IMR-90 (cell line): ENCODE measurements at regions not wholly inside any gene's neighbourhood (a gene's known extent, or its start where the extent isn't known, plus 50 kb on each side); places are given as distances from the start of the nearest gene placed in this dataset.

Experiments
- ATAC-seq: fragments of 200-7000 bp; cut with Tn5 transposase; 2 replicates; pipeline ENCODE4 v1.9.1; 2020; ENCODE audit warnings: low read depth, mild to moderate bottlenecking, moderate library complexity
- BruUV-seq: library from RNA; stranded (reverse); fragments of 400-500 nt; replicated peaks from 2 replicates; lab custom pipeline; 2021; lab: Mats Ljungman, UMichigan
- CTCF ChIA-PET: fragments of 300-600 bp; formaldehyde crosslinking; extraction: SDS; loops from one replicate; lab custom pipeline; 2021; ENCODE audit warnings: antibody characterized with exemption; lab: Yijun Ruan, JAX
- POLR2A ChIA-PET: fragments of 300-600 bp; sonication (Branson Sonifier 250); formaldehyde crosslinking; loops from one replicate; lab custom pipeline; 2022; ENCODE audit warnings: antibody characterized with exemption; ENCODE audit not compliant: unreplicated experiment; lab: Charles Lee
- DNase-seq: peaks from one replicate; pipeline ENCODE4 v3.0.0; 2013
- H2AFZ ChIP-seq: replicated peaks from 2 replicates; pipeline ENCODE3; 2013; ENCODE audit warnings: low read length, mild to moderate bottlenecking; ENCODE audit not compliant: poor library complexity
- H2AK5ac ChIP-seq: 2 replicates; pipeline ENCODE4 v1.6.1; 2013; ENCODE audit warnings: low read depth, low read length, inconsistent platforms
- H2AK9ac ChIP-seq: replicated peaks from 2 replicates; pipeline ENCODE3; 2013; ENCODE audit warnings: mild to moderate bottlenecking, low read depth, low read length, moderate library complexity; ENCODE audit not compliant: poor library complexity
- H2BK120ac ChIP-seq: 2 replicates; pipeline ENCODE4 v1.6.1; 2013; ENCODE audit warnings: low read depth, low read length, inconsistent platforms
- H2BK15ac ChIP-seq: 3 replicates; pipeline ENCODE4 v1.6.1; 2013; ENCODE audit warnings: low read depth, low read length, inconsistent platforms
- H2BK20ac ChIP-seq: 2 replicates; pipeline ENCODE4 v1.6.1; 2013; ENCODE audit warnings: low read depth, mild to moderate bottlenecking, inconsistent platforms, low read length, moderate library complexity
- H2BK5ac ChIP-seq: 2 replicates; pipeline ENCODE4 v1.6.1; 2013; ENCODE audit warnings: mild to moderate bottlenecking, low read depth, low read length, inconsistent platforms; ENCODE audit not compliant: poor library complexity, severe bottlenecking
- H3K14ac ChIP-seq: replicated peaks from 2 replicates; pipeline ENCODE4 v1.6.1; 2013; ENCODE audit warnings: low read depth, low read length, inconsistent platforms
- H3K18ac ChIP-seq: 2 replicates; pipeline ENCODE4 v1.6.1; 2013; ENCODE audit warnings: low read depth, low read length, control low read depth
- H3K23ac ChIP-seq: 2 replicates; pipeline ENCODE4 v1.6.1; 2013; ENCODE audit warnings: low read depth, low read length, inconsistent platforms
- H3K27ac ChIP-seq: 2 replicates; pipeline ENCODE4 v1.5.1; 2013; ENCODE audit warnings: mild to moderate bottlenecking, control low read depth, low read length; ENCODE audit not compliant: insufficient read depth
- H3K27me3 ChIP-seq: 2 replicates; pipeline ENCODE4 v1.6.1; 2013; ENCODE audit warnings: low read length; ENCODE audit not compliant: control insufficient read depth, insufficient read depth
- H3K36me3 ChIP-seq: 2 replicates; pipeline ENCODE4 v1.6.1; 2013; ENCODE audit warnings: low read length, mixed read lengths; ENCODE audit not compliant: control insufficient read depth, insufficient read depth
- H3K4ac ChIP-seq: 2 replicates; pipeline ENCODE4 v1.6.1; 2013; ENCODE audit warnings: low read depth, low read length, inconsistent platforms
- H3K4me1 ChIP-seq: 2 replicates; pipeline ENCODE4 v1.6.1; 2013; ENCODE audit warnings: low read length, mixed read lengths; ENCODE audit not compliant: control insufficient read depth, insufficient read depth
- H3K4me2 ChIP-seq: 2 replicates; pipeline ENCODE4 v1.6.1; 2013; ENCODE audit warnings: low read depth, mild to moderate bottlenecking, control low read depth, low read length, moderate library complexity
- H3K4me3 ChIP-seq: 2 replicates; pipeline ENCODE4 v1.5.1; 2013; ENCODE audit warnings: low read depth, mild to moderate bottlenecking, control low read depth, low read length, moderate library complexity; ENCODE audit not compliant: insufficient read depth
- H3K56ac ChIP-seq: 2 replicates; pipeline ENCODE4 v1.6.1; 2013; ENCODE audit warnings: low read length, inconsistent platforms; ENCODE audit not compliant: insufficient read depth; ENCODE audit errors: extremely low read depth
- H3K79me1 ChIP-seq, 2 experiments: 2 replicates each; pipeline ENCODE4 v1.6.1; 2013; ENCODE audit warnings: low read length in 2 of 2, inconsistent platforms in 1 of 2, low read depth in 1 of 2
- H3K9ac ChIP-seq: 2 replicates; pipeline ENCODE4 v1.6.1; 2013; ENCODE audit warnings: low read depth, low read length, control low read depth
- H3K9me1 ChIP-seq: 2 replicates; pipeline ENCODE4 v1.6.1; 2013; ENCODE audit warnings: low read length, inconsistent platforms; ENCODE audit not compliant: insufficient read depth
- H3K9me3 ChIP-seq: 2 replicates; pipeline ENCODE4 v1.6.1; 2013; ENCODE audit warnings: low read length; ENCODE audit not compliant: control insufficient read depth, insufficient read depth
- H4K20me1 ChIP-seq: 2 replicates; pipeline ENCODE4 v1.6.1; 2013; ENCODE audit warnings: low read length, inconsistent platforms; ENCODE audit not compliant: insufficient read depth
- H4K5ac ChIP-seq: 2 replicates; pipeline ENCODE4 v1.6.1; 2013; ENCODE audit warnings: mild to moderate bottlenecking, low read depth, low read length, control low read depth
- H4K8ac ChIP-seq, 2 experiments: 2 replicates each; pipeline ENCODE4 v1.6.1; 2013; ENCODE audit warnings: low read depth in 2 of 2, low read length in 2 of 2, control low read depth in 1 of 2, inconsistent platforms in 1 of 2
- H4K91ac ChIP-seq: 2 replicates; pipeline ENCODE4 v1.6.1; 2013; ENCODE audit warnings: low read depth, low read length, inconsistent platforms; ENCODE audit not compliant: insufficient read depth
- NFE2L2 ChIP-seq: fragments of 150-350 bp; IDR thresholded peaks from 2 replicates; pipeline ENCODE4 v1.6.1; 2016; ENCODE audit warnings: low read depth, mild to moderate bottlenecking, low read length
- SMC3 ChIP-seq: fragments of 150-350 bp; IDR thresholded peaks from 2 replicates; pipeline ENCODE4 v1.6.1; 2016; ENCODE audit warnings: low read depth, mild to moderate bottlenecking, antibody characterized with exemption, low read length, moderate library complexity
- WGBS, 2 experiments: methylation state at CpG; one replicate each; pipeline versions ENCODE4 v1.1.5 to v1.1.7; 2013; ENCODE audit warnings: missing lambda C conversion rate in 2 of 2; ENCODE audit not compliant: insufficient read length in 1 of 2; ENCODE audit errors: extremely low coverage in 2 of 2; 5-methylcytosine and 5-hydroxymethylcytosine counted together
- dilution Hi-C: fragments of 300-500 bp; cut with HindIII; formaldehyde crosslinking; loops from one replicate; pipeline ENCODE4 v1.14.3; 2018; ENCODE audit warnings: low sequenced_read_pairs; ENCODE audit not compliant: unreplicated experiment
- in situ Hi-C: fragments of 300-500 bp; cut with MboI; formaldehyde crosslinking; loops from 3 replicates; pipeline ENCODE4 v1.14.3; 2019; ENCODE audit warnings: low sequenced_read_pairs, inconsistent platforms, mixed read lengths
- intact Hi-C: fragments of 100-400 bp; cut with micrococcal nuclease; formaldehyde crosslinking; loops from 2 replicates; pipeline ENCODE4 v1.10.0; 2022

DNA sequence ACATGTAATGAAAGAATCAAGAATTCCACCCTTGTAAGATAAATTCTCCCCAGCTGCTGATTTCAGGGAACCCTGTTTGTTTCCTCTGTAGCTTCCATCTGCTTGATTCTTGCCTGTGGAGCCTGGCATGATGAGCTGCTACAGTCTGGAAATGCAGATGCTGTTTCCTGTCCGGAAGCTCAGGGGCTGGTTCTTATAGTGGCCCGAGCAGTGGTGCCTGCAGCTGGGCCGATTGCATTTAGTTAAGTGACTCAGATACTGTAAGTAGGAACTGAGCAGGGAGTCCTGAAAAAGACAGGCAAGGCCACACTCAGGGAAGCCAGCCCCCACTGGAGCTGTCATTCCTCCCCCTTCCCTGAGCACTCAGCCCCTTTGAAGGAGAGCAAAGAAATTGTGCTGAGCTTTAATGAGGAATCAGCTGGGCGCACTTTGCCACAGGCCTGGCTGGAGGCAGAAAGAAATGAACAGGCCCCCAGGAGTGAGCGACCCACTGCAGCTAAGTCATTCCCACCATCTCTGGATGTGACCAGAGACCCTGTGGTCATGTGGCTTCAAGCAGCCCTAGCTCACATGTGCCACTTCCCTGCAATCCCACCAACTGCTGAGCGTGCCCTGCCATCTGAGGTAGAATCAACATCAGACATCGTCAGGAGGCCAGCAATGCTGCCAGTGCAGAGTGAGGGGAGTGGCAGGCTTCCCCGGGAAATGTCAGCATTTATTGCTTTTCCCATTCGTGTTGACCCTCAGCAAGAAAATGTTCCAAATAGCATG lies 206.0 kb upstream of the WWC1 start:
- Histone ChIP-seq H3K36me3 (no peaks in the 10 kb centered on the region), H4K5ac (no peak overlapping the region), H2AK5ac (no peak overlapping the region), H4K8ac (no peak overlapping the region), H3K9me3 (no peaks in the 10 kb centered on the region), H2AK9ac (no peak overlapping the region), H3K9me1 (no peaks in the 10 kb centered on the region), H4K20me1 (no peaks in the 10 kb centered on the region), H3K4me1 (no peaks in the 10 kb centered on the region), H3K4ac (no peak overlapping the region), H3K18ac (no peak overlapping the region), H3K56ac (no peak overlapping the region), H3K79me1 (no peaks in the 10 kb centered on the region), H3K9ac (no peak overlapping the region), H3K4me3 (no peak overlapping the region), H3K27me3 (no peaks in the 10 kb centered on the region), H3K4me2 (no peak overlapping the region), H3K23ac (no peak overlapping the region), H2AFZ (no peak overlapping the region), H2BK5ac (no peak overlapping the region), H2BK20ac (no peak overlapping the region), H2BK120ac (no peak overlapping the region), H4K91ac (no peak overlapping the region), H3K27ac (no peak overlapping the region), H3K14ac (no peak overlapping the region), H2BK15ac (no peak overlapping the region)
- TF ChIP-seq NFE2L2 (no peak), SMC3 (no peak)
- in situ Hi-C loops: no loop called here
- intact Hi-C loops: no loop called here
- ATAC-seq: no peak
- CTCF ChIA-PET: no interaction called here
- 20% methylated on average over 2 of the region's 9 CpGs; no CpG with 5 or more reads in 1 of the 2 experiments for WGBS, 2 experiments
- BruUV-seq: no TSS peak
- DNase-seq: no peak
- POLR2A ChIA-PET: no interaction called here
- dilution Hi-C loops: no loop called here
